WTC11 (cell line): ENCODE measurements at regions not wholly inside any gene's neighbourhood (a gene's known extent, or its start where the extent isn't known, plus 50 kb on each side); places are given as distances from the start of the nearest gene placed in this dataset.

Experiments used
- CREM ChIP-seq: sonication (generic); formaldehyde crosslinking; IDR thresholded peaks from 2 replicates; pipeline ENCODE4 v1.8.1; 2022; ENCODE audit warnings: mild to moderate bottlenecking, missing genetic modification reagents, moderate library complexity
- GRHL2 ChIP-seq: fragments of 250-450 bp; sonication (Bioruptor Pico); IDR thresholded peaks from 2 replicates; pipeline ENCODE4 v1.8.0; 2022; ENCODE audit warnings: mild to moderate bottlenecking, moderate library complexity; ENCODE audit not compliant: insufficient replicate concordance, severe bottlenecking
- KAT7 ChIP-seq: sonication (generic); formaldehyde crosslinking; IDR thresholded peaks from 2 replicates; pipeline ENCODE4 v1.8.1; 2023; ENCODE audit warnings: missing genetic modification reagents, mild to moderate bottlenecking, borderline replicate concordance
- NFYB ChIP-seq: sonication (generic); formaldehyde crosslinking; conservative IDR thresholded peaks from 2 replicates; pipeline ENCODE4 v1.8.0; 2022; ENCODE audit warnings: low read depth, missing genetic modification reagents
- TCF7 ChIP-seq: sonication (generic); formaldehyde crosslinking; IDR thresholded peaks from 2 replicates; pipeline ENCODE4 v1.8.0; 2022; ENCODE audit warnings: mild to moderate bottlenecking, low read depth, missing genetic modification reagents, moderate library complexity
- TEAD4 ChIP-seq: sonication (generic); formaldehyde crosslinking; IDR thresholded peaks from 2 replicates; pipeline ENCODE4 v1.8.0; 2022; ENCODE audit warnings: mild to moderate bottlenecking, missing genetic modification reagents
- ZNF138 ChIP-seq: sonication (generic); formaldehyde crosslinking; conservative IDR thresholded peaks from 2 replicates; pipeline ENCODE4 v1.8.1; 2022; ENCODE audit warnings: mild to moderate bottlenecking, moderate library complexity, missing genetic modification reagents
- ZNF416 ChIP-seq: fragments of 250-450 bp; sonication (Bioruptor Pico); IDR thresholded peaks from 2 replicates; pipeline ENCODE4 v1.9.0; 2021; ENCODE audit warnings: mild to moderate bottlenecking, inconsistent platforms
- TF ChIP-seq, protein P1 (sequence below): sonication (generic); formaldehyde crosslinking; IDR thresholded peaks from 2 replicates; pipeline ENCODE4 v1.8.1; 2023; ENCODE audit warnings: mild to moderate bottlenecking, missing genetic modification reagents, moderate library complexity
- TF ChIP-seq, protein P2 (sequence below): fragments of 200-600 bp; IDR thresholded peaks from 2 replicates; pipeline ENCODE4 v1.8.0; 2022; ENCODE audit warnings: antibody characterized with exemption
- TF ChIP-seq, protein P3 (sequence below): sonication (generic); formaldehyde crosslinking; IDR thresholded peaks from 2 replicates; pipeline ENCODE4 v1.8.1; 2022; ENCODE audit warnings: low read depth, missing genetic modification reagents, borderline replicate concordance
- TF ChIP-seq, protein P4 (sequence below): sonication (generic); formaldehyde crosslinking; IDR thresholded peaks from 2 replicates; pipeline ENCODE4 v1.8.1; 2023; ENCODE audit warnings: mild to moderate bottlenecking, missing genetic modification reagents, moderate library complexity
- TF ChIP-seq, protein P5 (sequence below): sonication (generic); formaldehyde crosslinking; IDR thresholded peaks from 2 replicates; pipeline ENCODE4 v1.8.0; 2023; ENCODE audit warnings: missing genetic modification reagents

DNA sequence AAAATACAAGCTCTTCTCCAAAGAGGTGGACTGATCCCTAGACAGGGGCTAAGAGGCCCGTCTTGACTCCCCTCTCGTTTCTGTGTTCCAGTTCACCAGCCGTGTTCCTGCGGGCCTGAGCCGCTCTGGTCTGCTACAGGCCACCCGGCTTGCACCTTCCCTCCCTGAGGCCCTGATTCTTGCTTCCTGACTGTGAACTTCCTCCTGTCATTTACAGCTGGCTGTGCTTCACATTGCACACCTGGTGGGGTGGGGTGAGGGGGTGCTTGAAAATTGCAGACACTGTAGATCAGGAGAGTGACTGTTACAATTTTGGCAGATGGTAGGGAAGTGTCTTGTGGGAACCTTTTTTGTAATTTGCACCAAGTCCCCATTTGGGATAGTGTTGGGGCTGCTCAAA, 64.4 kb downstream of the TSN start:
- TF ChIP-seq KAT7: no peak
- TF ChIP-seq, protein P1, sequence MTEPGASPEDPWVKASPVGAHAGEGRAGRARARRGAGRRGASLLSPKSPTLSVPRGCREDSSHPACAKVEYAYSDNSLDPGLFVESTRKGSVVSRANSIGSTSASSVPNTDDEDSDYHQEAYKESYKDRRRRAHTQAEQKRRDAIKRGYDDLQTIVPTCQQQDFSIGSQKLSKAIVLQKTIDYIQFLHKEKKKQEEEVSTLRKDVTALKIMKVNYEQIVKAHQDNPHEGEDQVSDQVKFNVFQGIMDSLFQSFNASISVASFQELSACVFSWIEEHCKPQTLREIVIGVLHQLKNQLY: no peak
- TF ChIP-seq, protein P2, sequence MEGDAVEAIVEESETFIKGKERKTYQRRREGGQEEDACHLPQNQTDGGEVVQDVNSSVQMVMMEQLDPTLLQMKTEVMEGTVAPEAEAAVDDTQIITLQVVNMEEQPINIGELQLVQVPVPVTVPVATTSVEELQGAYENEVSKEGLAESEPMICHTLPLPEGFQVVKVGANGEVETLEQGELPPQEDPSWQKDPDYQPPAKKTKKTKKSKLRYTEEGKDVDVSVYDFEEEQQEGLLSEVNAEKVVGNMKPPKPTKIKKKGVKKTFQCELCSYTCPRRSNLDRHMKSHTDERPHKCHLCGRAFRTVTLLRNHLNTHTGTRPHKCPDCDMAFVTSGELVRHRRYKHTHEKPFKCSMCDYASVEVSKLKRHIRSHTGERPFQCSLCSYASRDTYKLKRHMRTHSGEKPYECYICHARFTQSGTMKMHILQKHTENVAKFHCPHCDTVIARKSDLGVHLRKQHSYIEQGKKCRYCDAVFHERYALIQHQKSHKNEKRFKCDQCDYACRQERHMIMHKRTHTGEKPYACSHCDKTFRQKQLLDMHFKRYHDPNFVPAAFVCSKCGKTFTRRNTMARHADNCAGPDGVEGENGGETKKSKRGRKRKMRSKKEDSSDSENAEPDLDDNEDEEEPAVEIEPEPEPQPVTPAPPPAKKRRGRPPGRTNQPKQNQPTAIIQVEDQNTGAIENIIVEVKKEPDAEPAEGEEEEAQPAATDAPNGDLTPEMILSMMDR: no peak
- no peak for TF ChIP-seq ZNF138 (CRISPR knock-in tag)
- TF ChIP-seq, protein P3, sequence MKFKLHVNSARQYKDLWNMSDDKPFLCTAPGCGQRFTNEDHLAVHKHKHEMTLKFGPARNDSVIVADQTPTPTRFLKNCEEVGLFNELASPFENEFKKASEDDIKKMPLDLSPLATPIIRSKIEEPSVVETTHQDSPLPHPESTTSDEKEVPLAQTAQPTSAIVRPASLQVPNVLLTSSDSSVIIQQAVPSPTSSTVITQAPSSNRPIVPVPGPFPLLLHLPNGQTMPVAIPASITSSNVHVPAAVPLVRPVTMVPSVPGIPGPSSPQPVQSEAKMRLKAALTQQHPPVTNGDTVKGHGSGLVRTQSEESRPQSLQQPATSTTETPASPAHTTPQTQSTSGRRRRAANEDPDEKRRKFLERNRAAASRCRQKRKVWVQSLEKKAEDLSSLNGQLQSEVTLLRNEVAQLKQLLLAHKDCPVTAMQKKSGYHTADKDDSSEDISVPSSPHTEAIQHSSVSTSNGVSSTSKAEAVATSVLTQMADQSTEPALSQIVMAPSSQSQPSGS (CRISPR knock-in tag): no peak
- TF ChIP-seq NFYB (CRISPR knock-in tag): no peak
- no peak for TF ChIP-seq TEAD4
- no peak for TF ChIP-seq CREM (CRISPR knock-in tag)
- TF ChIP-seq TCF7 (CRISPR knock-in tag): no peak
- TF ChIP-seq, protein P4, sequence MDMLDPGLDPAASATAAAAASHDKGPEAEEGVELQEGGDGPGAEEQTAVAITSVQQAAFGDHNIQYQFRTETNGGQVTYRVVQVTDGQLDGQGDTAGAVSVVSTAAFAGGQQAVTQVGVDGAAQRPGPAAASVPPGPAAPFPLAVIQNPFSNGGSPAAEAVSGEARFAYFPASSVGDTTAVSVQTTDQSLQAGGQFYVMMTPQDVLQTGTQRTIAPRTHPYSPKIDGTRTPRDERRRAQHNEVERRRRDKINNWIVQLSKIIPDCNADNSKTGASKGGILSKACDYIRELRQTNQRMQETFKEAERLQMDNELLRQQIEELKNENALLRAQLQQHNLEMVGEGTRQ (CRISPR knock-in tag): no peak
- no peak for TF ChIP-seq GRHL2
- TF ChIP-seq, protein P5, sequence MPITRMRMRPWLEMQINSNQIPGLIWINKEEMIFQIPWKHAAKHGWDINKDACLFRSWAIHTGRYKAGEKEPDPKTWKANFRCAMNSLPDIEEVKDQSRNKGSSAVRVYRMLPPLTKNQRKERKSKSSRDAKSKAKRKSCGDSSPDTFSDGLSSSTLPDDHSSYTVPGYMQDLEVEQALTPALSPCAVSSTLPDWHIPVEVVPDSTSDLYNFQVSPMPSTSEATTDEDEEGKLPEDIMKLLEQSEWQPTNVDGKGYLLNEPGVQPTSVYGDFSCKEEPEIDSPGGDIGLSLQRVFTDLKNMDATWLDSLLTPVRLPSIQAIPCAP (CRISPR knock-in tag): no peak
- TF ChIP-seq ZNF416: no peak
